OCI-LY7 (cell line): ENCODE measurements at regions not wholly inside any gene's neighbourhood (a gene's known extent, or its start where the extent isn't known, plus 50 kb on each side); places are given as distances from the start of the nearest gene placed in this dataset.

ENCODE experiments used
- BruUV-seq: library from RNA; stranded (reverse); fragments of 400-500 nt; replicated peaks from 2 replicates; lab custom pipeline; 2021; lab: Mats Ljungman, UMichigan
- CTCF ChIA-PET: fragments of 300-600 bp; sonication (Branson Sonifier 250); formaldehyde crosslinking; loops from one replicate; lab custom pipeline; 2022; ENCODE audit warnings: antibody characterized with exemption; ENCODE audit not compliant: unreplicated experiment; lab: Charles Lee
- POLR2A ChIA-PET: fragments of 300-600 bp; sonication (Branson Sonifier 250); formaldehyde crosslinking; loops from one replicate; lab custom pipeline; 2022; ENCODE audit warnings: antibody characterized with exemption; lab: Charles Lee
- DNase-seq: peaks from one replicate; pipeline ENCODE4 v3.0.0-alpha.2; 2015; ENCODE audit warnings: low spot score
- H2AFZ ChIP-seq: fragments of 200-600 bp; sonication (generic), shearing (Covaris generic); 2 replicates; pipeline ENCODE4 v1.6.1; 2014; ENCODE audit warnings: mild to moderate bottlenecking, antibody characterized with exemption, low read length, moderate library complexity
- H3K27ac ChIP-seq: fragments of 200-600 bp; sonication (generic); 2 replicates; pipeline ENCODE4 v1.5.1; 2014; ENCODE audit warnings: mixed run types, low read depth, mild to moderate bottlenecking, moderate library complexity, low read length, inconsistent platforms; ENCODE audit not compliant: poor library complexity, severe bottlenecking
- H3K36me3 ChIP-seq: fragments of 200-600 bp; sonication (generic); 2 replicates; pipeline ENCODE4 v1.6.1; 2014; ENCODE audit warnings: mild to moderate bottlenecking, antibody characterized with exemption, low read length, moderate library complexity, mixed read lengths; ENCODE audit not compliant: insufficient read depth
- H3K4me1 ChIP-seq: fragments of 200-600 bp; sonication (generic); 2 replicates; pipeline ENCODE4 v1.5.1; 2014; ENCODE audit warnings: mild to moderate bottlenecking, low read length; ENCODE audit not compliant: insufficient read depth, poor library complexity, severe bottlenecking
- H3K4me2 ChIP-seq: fragments of 200-600 bp; sonication (generic); 2 replicates; pipeline ENCODE4 v1.6.1; 2014; ENCODE audit warnings: mild to moderate bottlenecking, low read length
- H3K4me3 ChIP-seq: fragments of 200-600 bp; sonication (generic); 2 replicates; pipeline ENCODE4 v1.5.1; 2014; ENCODE audit warnings: mild to moderate bottlenecking, low read depth, low read length; ENCODE audit not compliant: poor library complexity, severe bottlenecking
- H3K79me2 ChIP-seq: fragments of 200-600 bp; sonication (generic); 2 replicates; pipeline ENCODE4 v1.6.1; 2016; ENCODE audit warnings: low read depth, mild to moderate bottlenecking, low read length, moderate library complexity, mixed read lengths; ENCODE audit not compliant: insufficient read depth
- H3K9me2 ChIP-seq: fragments of 200-600 bp; sonication (generic); 2 replicates; pipeline ENCODE4 v1.6.1; 2016; ENCODE audit warnings: mild to moderate bottlenecking, low read length, mixed read lengths; ENCODE audit not compliant: insufficient read depth
- H3K9me3 ChIP-seq: fragments of 200-600 bp; sonication (generic); 2 replicates; pipeline ENCODE4 v1.6.1; 2014; ENCODE audit warnings: mild to moderate bottlenecking, mixed run types, low read length, mixed read lengths
- H4K20me1 ChIP-seq: fragments of 200-600 bp; sonication (generic); 2 replicates; pipeline ENCODE4 v1.6.1; 2014; ENCODE audit warnings: mild to moderate bottlenecking, antibody characterized with exemption, low read length, moderate library complexity, mixed read lengths; ENCODE audit not compliant: insufficient read depth
- CTCF ChIP-seq: fragments of 200-600 bp; sonication (generic); conservative IDR thresholded peaks from 2 replicates; pipeline ENCODE4 v1.5.1; 2014; ENCODE audit warnings: mild to moderate bottlenecking, antibody characterized with exemption, low read length, moderate library complexity, mixed read lengths
- EZH2phosphoT487 ChIP-seq: fragments of 200-600 bp; sonication (generic); IDR thresholded peaks from 2 replicates; pipeline ENCODE4 v1.6.1; 2018; ENCODE audit warnings: low read depth, borderline replicate concordance, mild to moderate bottlenecking, mixed run types, antibody characterized with exemption, low read length, moderate library complexity, mixed read lengths
- intact Hi-C: fragments of 100-400 bp; cut with micrococcal nuclease; formaldehyde crosslinking; loops from one replicate; pipeline ENCODE4 v1.10.0; 2022; ENCODE audit not compliant: unreplicated experiment

- Histone ChIP-seq H3K4me3 (no peak overlapping the region), H3K36me3 (no peaks in the 10 kb centered on the region), H4K20me1 (no peaks in the 10 kb centered on the region), H3K27ac (peak overlapping the region; percentile 11), H3K4me1 (peaks cover 40% of the 10 kb centered on the region), H3K4me2 (peak overlapping the region; percentile 41), H2AFZ (peak overlapping the region; percentile 71), H3K9me3 (no peaks in the 10 kb centered on the region), H3K79me2 (no peaks in the 10 kb centered on the region), H3K9me2 (no peaks in the 10 kb centered on the region)
- CTCF ChIA-PET: interaction anchor here (1.3 to 1.4 kb wide), 2 partner anchors 17 to 26 kb away, joined by 3 to 4 read pairs; no protein-coding TSS in a partner anchor
- BruUV-seq: no TSS peak
- TF ChIP-seq EZH2phosphoT487 (no peak), CTCF (peak; percentile 58)
- peak; percentile 34 for DNase-seq
- POLR2A ChIA-PET: interaction anchor here (0.6 to 2.7 kb wide), 18 partner anchors 9 to 1174 kb away, joined by 3 to 17 read pairs (median 5); no protein-coding TSS in a partner anchor
- intact Hi-C loops: no loop called here
These were observed 99.0 kb downstream of the QRSL1 start for GRCh38 chr6:106728296-106728870.

GRCh38 chr6:106727480-106728149 lies 98.2 kb downstream of the QRSL1 start:
- no peaks in the 10 kb centered on the region for H3K79me2 ChIP-seq
- no peak overlapping the region for H3K27ac ChIP-seq
- H3K36me3 ChIP-seq: no peaks in the 10 kb centered on the region
- peaks cover 37% of the 10 kb centered on the region for H3K4me1 ChIP-seq
- intact Hi-C loops: no loop called here
- ChIA-PET CTCF (interaction anchor here (1.3 to 1.4 kb wide), 2 partner anchors 18 to 25 kb away, joined by 3 to 4 read pairs; no protein-coding TSS in a partner anchor), POLR2A (interaction anchor here (0.6 to 2.7 kb wide), 13 partner anchors 9 to 708 kb away, joined by 3 to 17 read pairs (median 5); no protein-coding TSS in a partner anchor)
- no peak overlapping the region for H3K4me2 ChIP-seq
- peak overlapping the region; percentile 71; the same call in 1 of the 2 replicates for H2AFZ ChIP-seq
- DNase-seq: no peak
- no peak for TF ChIP-seq EZH2phosphoT487
- TF ChIP-seq CTCF: no peak
- H4K20me1 ChIP-seq: no peaks in the 10 kb centered on the region
- H3K9me3 ChIP-seq: no peaks in the 10 kb centered on the region
- BruUV-seq: no TSS peak
- no peaks in the 10 kb centered on the region for H3K9me2 ChIP-seq
- H3K4me3 ChIP-seq: no peak overlapping the region

- no peaks in the 10 kb centered on the region for H3K9me3 ChIP-seq
- no TSS peak for BruUV-seq
- no peak overlapping the region for H3K27ac ChIP-seq
- ChIA-PET POLR2A (no interaction called here), CTCF (no interaction called here)
- H3K36me3 ChIP-seq: no peaks in the 10 kb centered on the region
- H4K20me1 ChIP-seq: no peaks in the 10 kb centered on the region
- no peaks in the 10 kb centered on the region for H3K79me2 ChIP-seq
- intact Hi-C loops: no loop called here
- TF ChIP-seq EZH2phosphoT487: no peak
- H3K9me2 ChIP-seq: no peaks in the 10 kb centered on the region
- H3K4me3 ChIP-seq: no peak overlapping the region
- DNase-seq: no peak
- no peak overlapping the region for H2AFZ ChIP-seq
- H3K4me2 ChIP-seq: no peak overlapping the region
- peaks cover 22% of the 10 kb centered on the region for H3K4me1 ChIP-seq
These were observed 95.5 kb downstream of the QRSL1 start for GRCh38 chr6:106724848-106725247.
